ENCODE measurements at regions not wholly inside any gene's neighbourhood (a gene's known extent, or its start where the extent isn't known, plus 50 kb on each side); places are given as distances from the start of the nearest gene placed in this dataset.

DNA sequence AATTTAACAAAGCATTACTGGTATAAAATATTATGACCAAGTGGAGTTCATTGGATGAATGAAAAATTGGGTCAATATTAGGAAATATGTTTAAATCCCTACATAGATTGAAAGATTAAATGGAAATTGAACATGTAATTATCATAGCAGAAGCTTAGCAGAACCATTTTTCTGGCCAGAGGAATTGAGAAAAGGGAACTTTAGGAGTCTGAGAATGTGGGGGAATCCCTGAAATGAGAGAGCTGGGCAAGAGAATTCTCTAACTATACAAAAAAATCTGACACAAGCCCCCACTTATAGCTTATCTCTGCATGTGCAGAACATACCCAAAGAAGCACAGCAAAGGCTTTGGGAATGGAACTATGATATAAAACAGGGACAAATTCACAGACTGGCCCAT, 67.4 kb upstream of the ARHGAP18 start:
- TF ChIP-seq POLR2A (IDR thresholded peaks at IDR 0.05; ENCODE audit: low read depth, low read length) (no peak), PAX5 (IDR thresholded peaks at IDR 0.05; ENCODE audit: insufficient read depth, low read length, severe bottlenecking) (no peak), POLR2AphosphoS5 (IDR thresholded peaks at IDR 0.05; ENCODE audit: low read depth, low read length) (no peak)
